GM18511 (cell line): ENCODE measurements at regions not wholly inside any gene's neighbourhood (a gene's known extent, or its start where the extent isn't known, plus 50 kb on each side); places are given as distances from the start of the nearest gene placed in this dataset.
"Not testable (repeated sequence)": the region's sequence is repeated elsewhere in the genome, so short reads cannot be mapped to it uniquely, and the experiment has no call there.

Experiments
- ATAC-seq: cut with Tn5 transposase; IDR thresholded peaks from one replicate; pipeline ENCODE4 v1.9.1; 2021; ENCODE audit warnings: mild to moderate bottlenecking, moderate library complexity; ENCODE audit not compliant: unreplicated experiment

- no peak for ATAC-seq
These were observed 450.0 kb upstream of the EPHA3 start for GRCh38 chr3:88657459-88657858.

- ATAC-seq, result no peak
These were observed 446.0 kb upstream of the EPHA3 start for GRCh38 chr3:88661433-88661824.

GRCh38 chr3:88668180-88668579 is 439.2 kb upstream of the EPHA3 start:
- no peak for ATAC-seq

- no peak for ATAC-seq
These were observed 435.8 kb upstream of the EPHA3 start for GRCh38 chr3:88671573-88671972.

GRCh38 chr3:88677298-88677697 is 430.1 kb upstream of the EPHA3 start:
- no peak for ATAC-seq

- no peak for ATAC-seq
These were observed 428.7 kb upstream of the EPHA3 start for GRCh38 chr3:88678747-88679146.

GRCh38 chr3:88690287-88690686 is 417.1 kb upstream of the EPHA3 start:
- no peak for ATAC-seq

- no peak for ATAC-seq
These were observed 416.3 kb upstream of the EPHA3 start for GRCh38 chr3:88691081-88691480.

- no peak for ATAC-seq
These were observed 403.8 kb upstream of the EPHA3 start for GRCh38 chr3:88703501-88704059.

- no peak for ATAC-seq
These were observed 403.1 kb upstream of the EPHA3 start for GRCh38 chr3:88704338-88704737.

GRCh38 chr3:88707837-88708236 is 399.6 kb upstream of the EPHA3 start:
- no peak for ATAC-seq

- no peak for ATAC-seq
These were observed 394.9 kb upstream of the EPHA3 start for GRCh38 chr3:88712552-88712951.

- no peak for ATAC-seq
These were observed 394.2 kb upstream of the EPHA3 start for GRCh38 chr3:88713233-88713691.

GRCh38 chr3:88725440-88726165 is 381.8 kb upstream of the EPHA3 start:
- no peak for ATAC-seq

GRCh38 chr3:88732186-88732585 is 375.2 kb upstream of the EPHA3 start:
- no peak for ATAC-seq

GRCh38 chr3:88742106-88742505 is 365.3 kb upstream of the EPHA3 start:
- ATAC-seq, result no peak

GRCh38 chr3:88742674-88743507 is 364.5 kb upstream of the EPHA3 start:
- ATAC-seq, result no peak

- ATAC-seq, result no peak
These were observed 362.5 kb upstream of the EPHA3 start for GRCh38 chr3:88744896-88745295.

- not testable (repeated sequence) for ATAC-seq
These were observed 360.3 kb upstream of the EPHA3 start for GRCh38 chr3:88747145-88747544.

- no peak for ATAC-seq
These were observed 348.7 kb upstream of the EPHA3 start for GRCh38 chr3:88758676-88759075.

- ATAC-seq, result no peak
These were observed 339.7 kb upstream of the EPHA3 start for GRCh38 chr3:88767746-88768145.

- no peak for ATAC-seq
These were observed 333.7 kb upstream of the EPHA3 start for GRCh38 chr3:88773766-88774165.
